H1 (cell line): ENCODE measurements at regions not wholly inside any gene's neighbourhood (a gene's known extent, or its start where the extent isn't known, plus 50 kb on each side); places are given as distances from the start of the nearest gene placed in this dataset.

Experiments
- BACH1 ChIP-seq: IDR thresholded peaks from 2 replicates; pipeline ENCODE4 v1.6.1; 2012; ENCODE audit warnings: low read length, improper control_type of control experiment
- CTBP2 ChIP-seq: IDR thresholded peaks from 2 replicates; pipeline ENCODE4 v1.7.0; 2011; ENCODE audit warnings: borderline replicate concordance, mild to moderate bottlenecking, moderate library complexity, mixed read lengths, low read length; ENCODE audit not compliant: insufficient read depth, insufficient read length
- EP300 ChIP-seq, 2 experiments: IDR thresholded peaks; 1 replicate in 1 of 2; 2 replicates in 1 of 2; pipeline ENCODE4 v1.6.1; 2011 to 2012; ENCODE audit warnings: low read depth in 2 of 2, low read length in 2 of 2, mild to moderate bottlenecking in 2 of 2, borderline replicate concordance in 1 of 2, inconsistent platforms in 1 of 2, moderate library complexity in 1 of 2
- KDM1A ChIP-seq: fragments of 200-600, 300-600 bp; sonication (generic); IDR thresholded peaks from 2 replicates; pipeline ENCODE4 v1.7.1; 2016; ENCODE audit warnings: mild to moderate bottlenecking, low read length, borderline replicate concordance
- PHF8 ChIP-seq: fragments of 200-600 bp; sonication (generic); conservative IDR thresholded peaks from 2 replicates; pipeline ENCODE4 v1.7.1; 2012; ENCODE audit warnings: low read depth, mild to moderate bottlenecking, inconsistent platforms, low read length, moderate library complexity
- YY1 ChIP-seq: IDR thresholded peaks from 2 replicates; pipeline ENCODE4 v1.6.1; 2011; ENCODE audit warnings: low read depth, mild to moderate bottlenecking, low read length

DNA sequence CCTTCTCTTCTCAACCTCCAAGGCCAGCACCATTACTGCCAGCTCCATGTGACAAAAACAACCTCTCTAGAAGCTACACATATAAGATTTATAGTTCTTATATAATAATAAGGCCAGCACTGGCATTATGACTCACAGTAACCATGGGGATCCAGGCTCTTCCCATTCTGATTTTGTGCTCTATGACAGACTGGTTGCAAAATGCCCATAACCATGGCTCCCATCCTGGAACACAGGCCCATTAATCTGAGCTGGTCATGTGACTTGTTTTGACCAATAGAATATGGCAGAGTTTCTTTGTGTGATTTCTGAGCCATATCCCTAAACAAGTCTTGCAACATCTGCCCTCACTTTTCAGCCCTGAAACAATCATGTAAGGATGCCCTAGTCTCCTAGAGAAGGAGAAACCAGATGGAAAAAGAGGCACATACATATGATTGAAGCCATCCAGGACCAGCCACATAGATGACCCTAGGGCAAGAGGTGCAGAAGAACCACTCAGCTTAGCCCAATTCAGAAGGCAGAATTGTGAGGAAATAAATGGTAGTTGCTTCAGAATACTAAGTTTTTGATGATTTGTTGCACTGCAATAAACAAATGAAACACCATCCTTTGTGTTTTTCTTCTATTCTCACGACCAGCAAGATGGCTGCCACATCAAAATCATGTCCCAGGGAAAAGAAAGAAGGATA lies 173.9 kb downstream of the SUCLG1 start (continued):
- TF ChIP-seq PHF8 (no peak), CTBP2 (no peak), EP300 (IDR thresholded peaks at IDR 0.05; ENCODE audit: borderline replicate concordance in 1 of 2, low read depth in 2 of 2, low read length in 2 of 2) (no peak), KDM1A (no peak), YY1 (no peak), BACH1 (no peak)
